Lower lobe of right lung (tissue), 2 donors: ENCODE measurements at regions not wholly inside any gene's neighbourhood (a gene's known extent, or its start where the extent isn't known, plus 50 kb on each side); places are given as distances from the start of the nearest gene placed in this dataset.

ENCODE experiments used
- ATAC-seq, 2 donors: fragments of 200-7000 bp; cut with Tn5 transposase; one replicate each; pipeline ENCODE4 v1.9.1; 2020 to 2022; ENCODE audit warnings: mild to moderate bottlenecking in 2 of 2, moderate library complexity in 2 of 2
- DNase-seq: peaks from one replicate; pipeline ENCODE4 v3.0.0-alpha.2; 2020
- H3K27ac ChIP-seq: fragments of 200-600 bp; one replicate; pipeline ENCODE4 v1.8.0; 2022
- H3K27me3 ChIP-seq: fragments of 200-600 bp; one replicate; pipeline ENCODE4 v1.8.0; 2022; ENCODE audit warnings: low read depth
- H3K36me3 ChIP-seq: fragments of 200-600 bp; one replicate; pipeline ENCODE4 v1.8.0; 2022; ENCODE audit warnings: mild to moderate bottlenecking
- H3K4me1 ChIP-seq: fragments of 200-600 bp; one replicate; pipeline ENCODE4 v1.8.0; 2022
- H3K4me3 ChIP-seq: fragments of 200-600 bp; one replicate; pipeline ENCODE4 v1.8.0; 2022; ENCODE audit warnings: mild to moderate bottlenecking
- H3K9me3 ChIP-seq: fragments of 200-600 bp; one replicate; pipeline ENCODE4 v1.8.0; 2022
- intact Hi-C: fragments of 100-400 bp; cut with DNase I; formaldehyde crosslinking; loops from one replicate; pipeline ENCODE4 v1.11.0; 2022
- TF ChIP-seq, protein P1 (sequence below): fragments of 200-600 bp; IDR thresholded peaks from one replicate; pipeline ENCODE4 v1.8.0; 2022; ENCODE audit warnings: antibody characterized with exemption, mild to moderate bottlenecking
- donor health status: DM: no; HTN: yes; CAD: no; lungs with severe emphysema.

DNA sequence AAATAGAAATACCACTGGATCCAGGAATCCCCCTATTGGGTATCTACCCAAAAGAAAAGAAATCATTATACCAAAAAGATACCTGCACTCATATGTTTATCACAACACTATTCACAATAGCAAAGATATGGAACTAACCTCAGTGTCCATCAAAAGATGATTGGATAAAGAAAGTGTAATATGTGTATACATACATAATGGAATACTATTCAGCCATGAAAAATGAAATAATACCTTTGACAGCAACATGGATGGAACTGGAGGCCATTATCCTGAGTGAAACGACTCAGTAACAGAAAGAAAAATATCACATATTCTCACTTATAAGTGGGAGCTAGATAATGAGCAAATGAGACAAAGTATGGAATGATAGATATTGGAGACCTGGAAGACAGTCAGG is 74.2 kb upstream of the TLR3 start:
- H3K9me3 ChIP-seq, result no peaks in the 10 kb centered on the region
- TF ChIP-seq, protein P1, sequence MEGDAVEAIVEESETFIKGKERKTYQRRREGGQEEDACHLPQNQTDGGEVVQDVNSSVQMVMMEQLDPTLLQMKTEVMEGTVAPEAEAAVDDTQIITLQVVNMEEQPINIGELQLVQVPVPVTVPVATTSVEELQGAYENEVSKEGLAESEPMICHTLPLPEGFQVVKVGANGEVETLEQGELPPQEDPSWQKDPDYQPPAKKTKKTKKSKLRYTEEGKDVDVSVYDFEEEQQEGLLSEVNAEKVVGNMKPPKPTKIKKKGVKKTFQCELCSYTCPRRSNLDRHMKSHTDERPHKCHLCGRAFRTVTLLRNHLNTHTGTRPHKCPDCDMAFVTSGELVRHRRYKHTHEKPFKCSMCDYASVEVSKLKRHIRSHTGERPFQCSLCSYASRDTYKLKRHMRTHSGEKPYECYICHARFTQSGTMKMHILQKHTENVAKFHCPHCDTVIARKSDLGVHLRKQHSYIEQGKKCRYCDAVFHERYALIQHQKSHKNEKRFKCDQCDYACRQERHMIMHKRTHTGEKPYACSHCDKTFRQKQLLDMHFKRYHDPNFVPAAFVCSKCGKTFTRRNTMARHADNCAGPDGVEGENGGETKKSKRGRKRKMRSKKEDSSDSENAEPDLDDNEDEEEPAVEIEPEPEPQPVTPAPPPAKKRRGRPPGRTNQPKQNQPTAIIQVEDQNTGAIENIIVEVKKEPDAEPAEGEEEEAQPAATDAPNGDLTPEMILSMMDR, result no peak
- no peak overlapping the region for H3K4me3 ChIP-seq
- H3K36me3 ChIP-seq, result no peaks in the 10 kb centered on the region
- no peak for ATAC-seq
- DNase-seq, result no peak
- intact Hi-C loops, result no loop called here
- no peaks in the 10 kb centered on the region for H3K4me1 ChIP-seq
- no peak overlapping the region for H3K27ac ChIP-seq
- no peaks in the 10 kb centered on the region for H3K27me3 ChIP-seq

DNA sequence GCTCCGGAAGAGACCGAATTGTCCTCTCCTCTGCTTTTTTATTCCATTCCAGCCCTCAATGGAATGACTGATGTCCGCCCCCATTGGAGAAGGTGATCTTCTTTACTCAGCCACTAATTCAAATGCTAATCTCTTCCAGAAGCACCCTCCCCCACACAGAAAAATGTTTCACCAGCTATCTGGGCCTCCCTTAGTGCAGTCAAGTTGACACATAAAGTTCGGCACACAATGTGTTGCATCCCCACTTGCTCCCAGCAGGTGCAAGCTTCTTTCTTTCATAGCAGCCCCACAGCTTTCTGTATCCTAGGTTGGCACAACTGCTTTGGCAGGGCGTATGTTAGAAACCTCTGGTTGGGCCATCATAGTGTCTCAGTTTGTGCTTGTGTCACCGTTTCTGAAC is 73.3 kb upstream of the TLR3 start:
- Histone ChIP-seq H3K4me1 (no peaks in the 10 kb centered on the region), H3K27me3 (no peaks in the 10 kb centered on the region), H3K4me3 (no peak overlapping the region), H3K27ac (no peak overlapping the region), H3K9me3 (no peaks in the 10 kb centered on the region), H3K36me3 (no peaks in the 10 kb centered on the region)
- DNase-seq, result no peak
- intact Hi-C loops, result no loop called here
- ATAC-seq, result no peak
- TF ChIP-seq, protein P1, result no peak

DNA sequence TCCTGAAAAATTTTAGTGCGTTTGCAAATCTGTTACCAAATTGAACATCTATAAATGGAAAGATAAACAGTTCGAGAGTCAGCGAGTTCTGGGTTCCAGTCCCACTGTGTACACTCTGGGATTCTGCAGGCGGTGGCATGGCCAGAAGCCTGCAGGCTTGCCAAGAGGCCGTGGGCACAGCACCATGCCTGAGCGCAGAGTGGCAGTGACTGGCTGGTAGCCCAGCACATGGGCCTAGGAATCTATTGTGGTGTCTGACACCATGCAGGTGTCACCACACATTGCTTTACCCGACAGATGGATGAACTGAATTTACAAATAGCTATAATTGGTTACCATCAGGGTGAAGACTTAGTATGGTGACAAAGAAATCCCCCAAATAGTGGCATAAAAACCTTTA is 71.7 kb upstream of the TLR3 start:
- DNase-seq (no peak), ATAC-seq (no peak)
- Histone ChIP-seq H3K9me3 (no peaks in the 10 kb centered on the region), H3K4me3 (no peak overlapping the region), H3K27ac (no peak overlapping the region), H3K36me3 (no peaks in the 10 kb centered on the region), H3K4me1 (no peaks in the 10 kb centered on the region), H3K27me3 (no peaks in the 10 kb centered on the region)
- intact Hi-C loops, result no loop called here
- TF ChIP-seq, protein P1, result no peak

DNA sequence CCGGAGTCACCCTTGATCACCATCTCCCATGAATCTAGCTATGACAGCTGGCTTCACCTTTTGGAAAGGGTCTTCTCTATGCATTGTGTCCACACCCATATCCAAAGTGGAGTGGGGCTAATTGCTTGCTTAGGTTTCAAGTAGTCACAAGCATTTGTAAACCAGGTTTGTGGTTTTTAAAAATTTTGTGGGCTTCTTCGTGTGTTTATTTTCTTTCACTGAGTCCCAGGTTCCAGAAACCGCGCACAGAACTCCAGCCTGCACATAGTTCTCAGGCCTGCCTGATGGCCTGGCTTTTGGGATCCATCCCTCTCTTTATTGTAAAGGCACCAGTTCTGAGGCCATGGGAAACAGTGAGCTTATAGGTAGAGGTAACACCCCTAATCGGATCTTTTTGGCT is 70.2 kb upstream of the TLR3 start:
- H3K27ac ChIP-seq, result no peak overlapping the region
- TF ChIP-seq, protein P1, result no peak

DNA sequence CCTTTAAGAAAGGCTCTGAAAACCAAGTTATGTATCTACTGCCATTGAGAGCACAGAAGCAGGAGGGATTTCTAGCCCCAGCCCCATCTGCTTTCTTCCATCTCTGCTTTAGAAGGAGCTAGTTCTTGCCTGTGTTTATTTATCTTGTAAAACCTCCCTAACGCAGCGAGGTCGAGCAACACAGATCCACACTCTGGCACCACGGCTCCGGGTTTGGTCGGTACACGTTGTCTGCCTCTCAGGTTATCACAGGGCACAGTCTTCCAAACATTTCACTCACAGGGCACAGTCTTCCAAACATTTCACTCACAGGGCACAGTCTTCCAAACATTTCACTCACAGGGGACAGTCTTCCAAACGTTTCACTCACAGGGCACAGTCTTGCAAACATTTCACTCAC is 69.7 kb upstream of the TLR3 start:
- no peaks in the 10 kb centered on the region for H3K9me3 ChIP-seq
- no peaks in the 10 kb centered on the region for H3K27me3 ChIP-seq
- no peaks in the 10 kb centered on the region for H3K36me3 ChIP-seq
- no peak overlapping the region for H3K27ac ChIP-seq
- ATAC-seq (no peak), DNase-seq (no peak)
- no peaks in the 10 kb centered on the region for H3K4me1 ChIP-seq
- no peak overlapping the region for H3K4me3 ChIP-seq
- intact Hi-C loops, result no loop called here
- TF ChIP-seq, protein P1, result no peak

More for the DNA sequence above, 70.2 kb upstream of the TLR3 start:
- no peak overlapping the region for H3K4me3 ChIP-seq
- intact Hi-C loops, result no loop called here
- H3K4me1 ChIP-seq, result no peaks in the 10 kb centered on the region
- H3K27me3 ChIP-seq, result no peaks in the 10 kb centered on the region
- no peaks in the 10 kb centered on the region for H3K36me3 ChIP-seq
- no peak for DNase-seq
- no peaks in the 10 kb centered on the region for H3K9me3 ChIP-seq
- no peak for ATAC-seq

DNA sequence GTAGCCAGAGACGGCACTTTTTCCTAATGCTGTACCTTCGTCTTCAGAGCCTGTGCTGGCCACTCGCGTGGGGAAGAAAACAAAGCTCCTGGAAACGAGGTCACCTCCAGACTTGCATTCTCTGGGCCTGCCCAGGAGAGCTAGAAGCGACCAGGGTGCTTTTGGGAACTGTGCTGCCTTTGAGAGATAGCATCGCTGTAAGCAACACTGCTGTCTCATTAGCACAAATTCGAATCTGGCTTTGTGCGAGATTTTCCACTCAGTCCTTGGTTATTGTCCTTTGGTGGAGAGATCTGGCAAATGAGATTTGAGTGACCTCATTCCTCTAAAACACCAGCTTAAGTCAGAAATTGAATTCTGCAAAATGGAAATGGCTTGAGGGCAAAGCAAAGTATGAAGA is 66.1 kb upstream of the TLR3 start:
- no peaks in the 10 kb centered on the region for H3K27me3 ChIP-seq
- ATAC-seq (no peak), DNase-seq (no peak)
- TF ChIP-seq, protein P1, result no peak
- no peaks in the 10 kb centered on the region for H3K36me3 ChIP-seq
- H3K9me3 ChIP-seq, result no peaks in the 10 kb centered on the region
- H3K4me3 ChIP-seq, result no peak overlapping the region
- H3K27ac ChIP-seq, result no peak overlapping the region
- intact Hi-C loops, result no loop called here
- H3K4me1 ChIP-seq, result no peaks in the 10 kb centered on the region
